Stimulated activated CD8-positive, alpha-beta memory T cell treated with anti-CD3 and anti-CD28 coated beads, Interleukin-2, amount 100 ng/mL, for 48 hours (primary cell): ENCODE measurements at regions not wholly inside any gene's neighbourhood (a gene's known extent, or its start where the extent isn't known, plus 50 kb on each side); places are given as distances from the start of the nearest gene placed in this dataset.
"Not testable (repeated sequence)": the region's sequence is repeated elsewhere in the genome, so short reads cannot be mapped to it uniquely, and the experiment has no call there.

Experiments used
- DNase-seq, 2 donors: peaks; one replicate each; pipeline ENCODE4 v3.0.0-alpha.2; 2020; ENCODE audit warnings: low read depth in 2 of 2

DNA sequence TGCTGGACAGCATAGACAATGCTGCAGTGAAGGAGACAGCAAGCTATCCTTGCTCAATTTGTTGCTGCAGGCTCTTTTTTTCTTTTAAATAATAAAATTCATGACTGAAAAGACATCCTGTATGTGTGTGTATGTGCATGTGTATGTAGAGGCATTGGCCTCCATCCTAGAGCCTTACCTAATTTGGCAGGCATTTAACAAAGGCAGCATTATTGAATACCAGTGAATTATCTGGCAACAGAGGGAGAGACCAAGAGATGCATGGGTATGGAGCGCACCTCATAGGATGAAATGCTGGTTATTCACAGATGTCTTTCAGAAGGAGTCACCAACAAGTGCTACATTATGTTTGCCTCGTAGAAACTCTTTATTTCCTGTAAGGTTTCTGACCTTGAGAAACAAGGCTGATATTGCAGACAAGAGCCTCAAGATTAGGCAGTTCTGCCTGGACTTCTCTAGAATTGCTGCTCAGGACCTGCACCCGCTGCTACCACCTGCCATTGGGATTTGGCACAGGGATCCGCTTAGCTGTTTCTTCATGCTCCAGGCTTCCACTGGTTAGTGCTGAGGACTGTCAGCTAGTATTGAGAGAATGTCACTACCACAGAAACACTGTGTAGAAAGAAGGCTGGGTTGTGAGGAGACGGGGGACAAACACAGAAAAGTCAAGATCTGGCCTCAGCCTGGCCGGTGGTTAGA is 247.7 kb upstream of the RFX3 start:
- no peak for DNase-seq

DNA sequence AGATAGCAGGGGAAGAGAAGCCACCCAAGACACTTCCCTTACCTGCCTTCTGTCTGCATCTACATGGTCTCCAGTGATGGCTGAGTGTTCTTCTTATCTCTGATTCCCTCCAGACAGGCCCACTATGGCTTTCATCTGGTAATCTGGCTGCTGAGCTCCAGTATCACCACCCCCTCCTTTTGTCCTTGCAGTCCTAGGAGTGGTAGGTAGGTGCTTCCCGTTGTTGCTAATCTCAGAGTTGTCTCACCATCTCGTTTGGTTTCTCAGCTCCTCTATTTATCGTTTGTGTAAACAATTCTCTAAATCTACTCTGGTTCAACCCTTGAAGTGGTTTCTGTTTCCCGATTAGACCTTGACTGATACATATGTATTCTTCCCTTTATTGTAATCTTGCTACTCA is 243.8 kb upstream of the RFX3 start:
- no peak for DNase-seq

GRCh38 chr9:3768712-3769457 is 243.1 kb upstream of the RFX3 start:
- DNase-seq: no peak

DNA sequence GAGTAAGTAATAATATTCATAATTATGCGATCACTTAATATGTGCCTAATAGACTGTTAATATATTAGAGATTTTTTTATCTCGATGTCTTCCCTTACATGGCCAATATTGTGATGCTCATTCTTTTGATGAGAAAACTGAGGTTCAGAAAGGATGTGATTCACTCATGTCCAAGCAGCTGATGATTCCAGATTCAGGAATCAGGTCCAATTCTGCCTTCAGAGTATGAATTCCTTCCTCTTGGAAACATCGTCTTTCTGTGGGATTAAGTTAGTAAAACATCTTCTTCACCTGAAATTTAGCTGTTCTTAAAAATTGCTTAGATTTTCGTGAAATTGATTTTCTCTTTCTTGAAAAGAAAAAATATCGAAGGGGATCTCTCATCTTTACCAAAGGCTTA is 242.5 kb upstream of the RFX3 start:
- DNase-seq: no peak

GRCh38 chr9:3762076-3762475 is 236.3 kb upstream of the RFX3 start:
- no peak for DNase-seq

- DNase-seq: no peak
These were observed 234.2 kb upstream of the RFX3 start for GRCh38 chr9:3760031-3760430.

GRCh38 chr9:3758816-3759576 is 233.2 kb upstream of the RFX3 start:
- DNase-seq: no peak

DNA sequence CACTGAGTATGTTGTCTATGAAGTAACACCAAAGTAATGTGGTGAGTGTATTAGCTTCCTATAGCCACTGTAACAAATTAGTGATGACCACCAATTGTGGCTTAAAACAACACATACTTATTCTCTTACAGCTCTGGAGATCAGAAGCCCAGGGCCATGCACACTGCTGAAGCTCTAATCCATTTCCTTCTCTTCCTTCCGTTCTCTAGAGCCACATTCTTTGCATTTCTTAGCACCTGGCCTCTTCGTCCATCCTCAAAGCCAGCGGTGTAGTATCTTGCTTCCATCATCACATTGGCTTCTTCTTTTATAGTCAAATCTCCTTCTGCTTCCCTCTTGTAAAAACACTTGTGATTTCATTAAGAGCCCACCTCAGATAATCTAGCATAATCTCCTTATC is 230.3 kb upstream of the RFX3 start:
- DNase-seq: no peak

DNA sequence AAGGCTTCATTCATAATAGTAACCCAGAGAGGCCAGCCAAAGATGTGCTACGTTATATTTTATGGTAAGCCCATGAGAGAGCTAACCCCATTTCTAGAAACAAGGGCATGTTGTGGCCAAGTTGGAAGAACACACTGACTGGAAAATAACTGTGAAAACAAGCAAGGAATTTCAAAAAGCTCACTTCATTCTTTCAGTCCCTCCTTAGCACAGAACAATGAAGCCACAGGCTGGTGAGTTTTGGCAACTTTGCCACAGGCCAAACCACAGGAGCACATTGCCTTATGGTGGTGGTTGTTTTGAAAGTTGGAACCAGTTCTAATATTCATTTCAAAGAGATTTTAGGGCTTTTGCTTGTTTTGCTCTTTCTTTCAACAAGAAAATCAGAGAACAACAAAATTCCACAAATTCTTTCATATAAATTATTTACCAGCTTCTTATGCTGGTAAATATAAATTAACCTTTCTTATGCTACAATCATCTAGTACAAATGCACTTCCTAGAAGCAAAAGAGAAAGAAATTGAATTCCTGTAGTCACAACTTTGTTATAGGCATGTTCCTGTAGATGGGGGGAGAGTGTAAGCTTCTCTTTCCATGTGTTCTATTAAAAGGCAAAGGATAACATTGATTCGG is 225.4 kb upstream of the RFX3 start:
- no peak for DNase-seq

DNA sequence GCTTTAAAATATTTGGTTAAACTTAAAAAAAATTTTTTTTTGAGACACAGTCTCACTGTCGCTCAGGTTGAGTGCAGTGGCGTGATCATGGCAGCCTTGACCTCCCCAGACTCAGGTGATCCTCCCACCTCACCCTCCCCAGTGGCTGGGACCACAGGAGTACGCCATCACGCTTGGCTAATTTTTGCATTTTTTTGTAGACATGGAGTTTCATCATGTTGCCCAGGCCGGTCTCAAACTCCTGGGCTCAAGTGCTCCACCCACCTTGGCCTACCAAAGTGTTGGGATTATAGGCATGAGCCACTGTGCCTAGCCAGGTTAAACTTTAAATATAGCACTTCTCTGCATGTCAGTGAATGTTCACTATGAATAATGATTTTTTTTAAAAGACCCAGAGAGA is 224.5 kb upstream of the RFX3 start:
- DNase-seq: no peak

- peak in 1 of 2 donors; percentile 23 for DNase-seq
These were observed 220.8 kb upstream of the RFX3 start for GRCh38 chr9:3746296-3747275.

DNA sequence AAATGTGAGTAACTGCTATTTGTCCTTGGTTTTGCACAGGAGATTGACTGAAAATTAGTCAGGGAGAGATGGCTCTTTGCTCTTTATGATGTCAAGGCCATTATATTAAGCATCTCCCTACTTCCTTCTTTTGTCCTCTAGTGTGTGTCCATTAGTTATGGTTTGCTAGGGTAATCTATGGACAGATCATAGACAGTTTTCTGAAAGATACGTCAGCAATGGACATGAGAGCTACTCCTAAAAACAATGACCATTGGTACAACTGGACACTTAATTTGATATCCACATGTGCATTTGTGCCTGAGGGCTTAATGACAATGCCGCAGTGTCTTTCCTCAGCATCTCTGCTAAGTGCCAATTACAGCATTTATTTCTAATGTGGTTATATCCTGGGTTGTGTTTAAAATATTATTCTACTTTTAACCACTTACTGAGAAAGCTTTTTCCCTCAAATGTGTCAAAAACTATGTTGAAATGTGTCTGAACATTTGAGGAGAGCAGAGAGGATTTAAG is 218.2 kb upstream of the RFX3 start:
- no peak for DNase-seq

DNA sequence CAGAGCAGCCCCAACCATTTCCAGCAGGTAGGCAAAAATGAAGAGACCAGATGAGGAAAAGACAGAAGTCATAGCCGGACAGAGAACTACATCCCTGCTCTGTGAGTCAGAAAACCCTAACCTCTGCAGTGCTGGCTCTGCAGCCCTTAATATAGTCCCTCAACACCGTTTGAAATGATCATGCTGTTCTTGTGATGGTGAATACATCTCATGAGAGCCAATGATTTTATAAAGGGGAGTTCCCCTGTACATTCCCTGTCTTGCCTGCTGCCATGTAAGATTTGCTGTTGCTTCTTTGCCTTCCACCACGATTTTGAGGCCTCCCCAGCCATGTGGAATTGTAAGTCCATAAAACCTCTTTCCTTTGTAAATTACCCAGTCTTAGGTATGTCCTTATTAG is 216.8 kb upstream of the RFX3 start:
- no peak for DNase-seq

DNA sequence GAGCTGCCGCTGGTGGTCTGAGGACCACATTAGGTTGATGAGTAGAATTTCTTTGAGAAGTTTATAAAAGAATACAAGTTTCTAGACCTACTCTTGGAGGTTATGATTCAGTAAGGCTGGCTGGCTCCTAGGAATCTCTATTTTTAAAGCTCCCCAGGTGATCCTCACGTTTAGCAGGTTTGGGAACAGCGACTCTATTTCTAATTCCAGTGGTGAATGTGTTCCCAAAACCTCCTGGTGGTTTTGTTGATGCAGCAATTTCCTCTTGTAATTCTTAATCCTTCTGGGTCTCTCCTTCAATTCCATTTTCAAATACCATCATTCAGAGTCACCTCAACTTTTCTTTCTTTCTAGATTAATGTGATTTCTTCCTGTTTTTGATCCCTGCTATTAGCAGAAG is 215.9 kb upstream of the RFX3 start:
- no peak for DNase-seq

DNA sequence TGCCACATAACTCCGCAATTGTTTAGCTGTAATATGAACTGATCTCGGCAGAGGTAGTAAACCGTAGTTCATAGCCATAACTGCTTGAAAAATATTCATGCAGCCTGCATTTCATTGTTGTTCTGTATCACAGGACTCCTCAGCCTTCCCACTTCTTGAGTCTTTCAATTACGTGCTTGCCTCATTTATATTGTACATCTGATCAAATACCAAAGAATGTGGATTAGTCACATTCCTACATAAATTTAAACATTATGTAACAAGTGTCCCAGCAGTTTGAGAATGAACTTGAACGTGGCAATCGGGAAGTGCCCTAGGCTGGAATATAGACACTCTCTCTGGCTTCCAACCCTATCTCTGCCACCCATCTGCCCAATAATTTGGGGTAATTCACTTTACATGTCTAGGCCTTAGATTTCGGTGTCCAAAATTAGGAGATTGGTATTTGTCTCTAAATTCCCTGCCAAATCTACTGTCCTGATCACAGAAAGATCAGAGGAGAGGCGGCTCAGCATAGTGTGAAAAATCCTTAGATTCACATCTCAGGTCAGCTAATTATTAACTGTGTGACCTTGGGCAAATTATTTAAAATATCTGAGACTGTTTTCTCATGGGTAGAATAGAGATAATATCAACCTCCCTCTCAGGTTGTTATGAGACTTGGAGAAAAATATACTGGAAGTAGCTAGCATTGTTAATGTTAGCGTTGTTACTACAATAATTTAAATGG is 215.1 kb upstream of the RFX3 start:
- no peak for DNase-seq

DNA sequence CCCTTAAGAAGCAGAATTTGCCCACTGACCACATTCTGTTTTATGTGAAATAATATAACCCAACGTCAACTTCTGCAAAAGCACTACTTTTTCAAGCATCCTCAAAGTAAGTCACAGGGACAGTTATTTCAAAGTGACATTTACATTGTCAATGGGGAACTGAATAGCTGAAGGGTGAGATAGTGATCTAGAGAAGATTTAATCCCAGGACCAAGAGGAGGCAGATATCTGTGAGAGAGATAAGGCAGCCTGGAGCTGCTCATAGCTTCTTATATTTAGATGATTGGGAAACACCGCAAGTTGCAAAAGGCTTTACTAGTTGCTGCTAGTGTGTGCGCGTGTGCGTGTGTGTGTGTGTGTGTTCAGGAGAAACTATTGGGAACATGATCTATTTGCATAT is 210.4 kb upstream of the RFX3 start:
- no peak for DNase-seq

DNA sequence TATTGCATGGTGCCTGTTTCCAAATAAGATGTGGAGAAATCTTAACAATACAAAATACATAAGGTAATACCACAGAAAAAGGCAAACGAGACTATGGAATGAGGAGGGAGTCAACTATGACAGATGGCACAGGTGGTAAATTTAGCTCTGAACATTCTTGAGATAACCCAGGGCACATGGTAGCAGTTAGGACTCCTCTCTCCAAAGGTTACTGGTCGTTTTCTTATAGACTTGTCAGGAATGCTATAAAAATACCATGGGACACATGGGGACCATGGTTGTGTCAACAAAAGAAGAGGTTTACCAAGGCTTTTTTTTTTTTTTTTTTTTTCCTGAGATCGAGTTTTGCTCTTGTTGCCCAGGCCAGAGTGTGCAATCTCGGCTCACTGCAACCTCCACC is 209.4 kb upstream of the RFX3 start:
- no peak for DNase-seq

DNA sequence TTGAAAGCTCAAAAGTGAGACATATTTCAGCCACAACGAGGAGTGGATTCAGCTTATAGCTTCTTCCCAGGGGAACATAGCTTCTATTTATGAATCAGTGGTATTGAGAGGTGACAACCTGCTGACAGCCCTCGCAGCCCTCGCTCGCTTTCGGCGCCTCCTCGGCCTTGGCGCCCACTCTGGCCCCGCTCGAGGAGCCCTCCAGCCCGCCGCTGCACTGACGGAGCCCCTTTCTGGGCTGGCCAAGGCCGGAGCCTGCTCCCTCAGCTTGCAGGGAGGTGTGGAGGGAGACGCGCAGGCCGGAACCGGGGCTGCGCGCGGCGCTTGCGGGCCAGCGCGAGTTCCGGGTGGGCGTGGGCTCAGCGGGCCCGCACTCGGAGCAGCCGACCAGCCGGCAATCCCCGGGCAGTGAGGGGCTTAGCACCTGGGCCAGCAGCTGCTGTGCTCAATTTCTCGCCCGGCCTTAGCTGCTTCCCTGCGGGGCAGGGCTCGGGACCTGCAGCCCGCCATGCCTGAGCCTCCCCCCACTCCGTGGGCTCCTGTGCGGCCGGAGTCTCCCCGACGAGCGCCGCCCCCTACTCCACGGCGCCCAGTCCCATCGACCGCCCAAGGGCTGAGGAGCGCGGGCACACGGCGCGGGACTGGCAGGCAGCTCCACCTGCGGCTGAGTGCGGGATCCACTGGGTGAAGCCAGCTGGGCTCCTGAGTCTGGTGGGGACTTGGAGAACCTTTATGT is 207.9 kb upstream of the RFX3 start:
- DNase-seq: not testable (repeated sequence)

GRCh38 chr9:3733039-3733408 is 207.2 kb upstream of the RFX3 start:
- DNase-seq: no peak
